GM12878 (cell line): ENCODE measurements at regions not wholly inside any gene's neighbourhood (a gene's known extent, or its start where the extent isn't known, plus 50 kb on each side); places are given as distances from the start of the nearest gene placed in this dataset.

Experiments
- ATAC-seq: fragments of 200-7000 bp; cut with Tn5 transposase; 3 replicates; pipeline ENCODE4 v1.9.1; 2020; ENCODE audit warnings: mild to moderate bottlenecking, moderate library complexity
- BruUV-seq: library from RNA; stranded (reverse); fragments of 400-500 nt; replicated peaks from 2 replicates; lab custom pipeline; 2021; lab: Mats Ljungman, UMichigan
- CTCF ChIA-PET: fragments of 300-600 bp; sonication (Branson Sonifier 250); formaldehyde crosslinking; extraction: SDS; loops from one replicate; lab custom pipeline; 2021; ENCODE audit warnings: inconsistent platforms; lab: Yijun Ruan, JAX
- POLR2A ChIA-PET: fragments of 350-600 bp; formaldehyde crosslinking; extraction: SDS; loops from one replicate; lab custom pipeline; 2021; ENCODE audit warnings: inconsistent platforms; lab: Charles Lee
- RAD21 ChIA-PET: fragments of 300-600 bp; sonication (Branson Sonifier 250); formaldehyde crosslinking; loops from one replicate; lab custom pipeline; 2023; ENCODE audit warnings: antibody characterized with exemption; ENCODE audit not compliant: unreplicated experiment; lab: Charles Lee
- SMC1A ChIA-PET: fragments of 300-600 bp; sonication (Branson Sonifier 250); formaldehyde crosslinking; loops from one replicate; lab custom pipeline; 2023; ENCODE audit not compliant: unreplicated experiment, uncharacterized antibody; lab: Charles Lee
- DNase-seq: peaks from one replicate; pipeline ENCODE4 v3.0.0-alpha.2; 2011; ENCODE audit warnings: low read depth, low spot score
- FAIRE-seq: peaks from 3 replicates; lab custom pipeline; 2011; peaks lifted over from hg19 to GRCh38; lab: Jason Lieb, UNC
- H2AFZ ChIP-seq: 2 replicates; pipeline ENCODE4 v1.6.0; 2011; ENCODE audit warnings: low read depth, low read length, control low read depth; ENCODE audit not compliant: control insufficient read depth
- H3K27ac ChIP-seq: 2 replicates; pipeline ENCODE4 v1.5.1; 2011; ENCODE audit warnings: control low read depth; ENCODE audit not compliant: control insufficient read depth, insufficient read depth
- H3K27me3 ChIP-seq, 2 experiments: replicated peaks in 1 of 2; 2 replicates each; pipeline versions ENCODE4 v1.6.0 to v1.6.1; 2011; ENCODE audit warnings: low read length in 1 of 2; ENCODE audit not compliant: control insufficient read depth in 2 of 2, insufficient read depth in 2 of 2
- H3K36me3 ChIP-seq, 2 experiments: 2 replicates each; pipeline ENCODE4 v1.5.1; 2011; ENCODE audit warnings: low read length in 1 of 2; ENCODE audit not compliant: control insufficient read depth in 2 of 2, insufficient read depth in 2 of 2
- H3K4me1 ChIP-seq: 2 replicates; pipeline ENCODE4 v1.6.1; 2011; ENCODE audit warnings: mild to moderate bottlenecking, low read length, moderate library complexity, mixed read lengths; ENCODE audit not compliant: control insufficient read depth, insufficient read depth
- H3K4me2 ChIP-seq: 2 replicates; pipeline ENCODE4 v1.6.0; 2011; ENCODE audit warnings: control low read depth; ENCODE audit not compliant: control insufficient read depth, insufficient read depth
- H3K4me3 ChIP-seq: fragments of 200-600 bp; sonication (generic); 2 replicates; pipeline ENCODE4 v1.5.1; 2016
- H3K79me2 ChIP-seq: 2 replicates; pipeline ENCODE4 v1.6.0; 2011; ENCODE audit warnings: low read length; ENCODE audit not compliant: control insufficient read depth, insufficient read depth
- H3K9ac ChIP-seq: 2 replicates; pipeline ENCODE4 v1.8.0; 2011; ENCODE audit warnings: low read length, control low read depth, mixed read lengths; ENCODE audit not compliant: control insufficient read depth, insufficient read depth
- H3K9me3 ChIP-seq: replicated peaks from 3 replicates; pipeline ENCODE4 v1.5.1; 2011; ENCODE audit warnings: mild to moderate bottlenecking, low read length; ENCODE audit not compliant: control insufficient read depth, insufficient read depth
- H4K20me1 ChIP-seq: 2 replicates; pipeline ENCODE4 v1.6.0; 2011; ENCODE audit not compliant: control insufficient read depth, insufficient read depth
- ASH2L ChIP-seq: fragments of 300-600, 200-600 bp; sonication (generic); IDR thresholded peaks from 2 replicates; pipeline ENCODE4 v1.6.1; 2017; ENCODE audit warnings: low read depth, mild to moderate bottlenecking, borderline replicate concordance
- BACH1 ChIP-seq: fragments of 450-650 bp; IDR thresholded peaks from 2 replicates; pipeline ENCODE4 v1.6.1; 2017; ENCODE audit warnings: mild to moderate bottlenecking, borderline replicate concordance
- CHD2 ChIP-seq: IDR thresholded peaks from 2 replicates; pipeline ENCODE4 v1.6.1; 2011; ENCODE audit warnings: low read depth, low read length, improper control_type of control experiment, borderline replicate concordance
- FOS ChIP-seq: IDR thresholded peaks from 3 replicates; pipeline ENCODE4 v1.6.1; 2011; ENCODE audit warnings: borderline replicate concordance; ENCODE audit not compliant: insufficient read length; ENCODE audit errors: extremely low read depth
- LARP7 ChIP-seq: fragments of 450-650 bp; IDR thresholded peaks from 2 replicates; pipeline ENCODE4 v1.6.1; 2017; ENCODE audit warnings: mild to moderate bottlenecking
- NBN ChIP-seq: fragments of 450-650 bp; IDR thresholded peaks from 2 replicates; pipeline ENCODE4 v1.6.1; 2016
- POLR2A ChIP-seq: IDR thresholded peaks from 2 replicates; pipeline ENCODE4 v1.6.1; 2011; ENCODE audit warnings: low read depth, mild to moderate bottlenecking, low read length
- STAT1 ChIP-seq: fragments of 450-650 bp; conservative IDR thresholded peaks from 2 replicates; pipeline ENCODE4 v1.6.1; 2014; ENCODE audit warnings: antibody characterized with exemption, mild to moderate bottlenecking
- SUZ12 ChIP-seq: fragments of 200-600 bp; sonication (generic); IDR thresholded peaks from one replicate; pipeline ENCODE4 v1.6.1; 2018; ENCODE audit warnings: antibody characterized with exemption, mild to moderate bottlenecking; ENCODE audit not compliant: unreplicated experiment
- TBL1XR1 ChIP-seq: IDR thresholded peaks from 2 replicates; pipeline ENCODE4 v1.6.1; 2012; ENCODE audit warnings: low read depth, low read length, improper control_type of control experiment
- WRNIP1 ChIP-seq: IDR thresholded peaks from 2 replicates; pipeline ENCODE4 v1.6.1; 2011; ENCODE audit warnings: low read depth, low read length, improper control_type of control experiment, borderline replicate concordance
- ZNF24 ChIP-seq: fragments of 450-650 bp; IDR thresholded peaks from 2 replicates; pipeline ENCODE4 v1.6.1; 2017; ENCODE audit warnings: antibody characterized with exemption, mild to moderate bottlenecking
- WGBS: methylation state at CpG from one replicate; pipeline ENCODE4 v1.1.6; 2016; ENCODE audit warnings: low lambda C conversion rate; ENCODE audit not compliant: insufficient replicate concordance, insufficient coverage; ENCODE audit errors: missing lambda C conversion rate; 5-methylcytosine and 5-hydroxymethylcytosine counted together
- in situ Hi-C: fragments of 300-500 bp; cut with MboI; formaldehyde crosslinking; loops from 9 replicates; pipeline ENCODE4 v1.14.3; 2018; ENCODE audit warnings: mixed read lengths
- intact Hi-C: fragments of 100-400 bp; cut with micrococcal nuclease; formaldehyde crosslinking; loops from one replicate; pipeline ENCODE4 v1.14.2; 2022; ENCODE audit not compliant: unreplicated experiment
- TF ChIP-seq, protein P1 (sequence below): IDR thresholded peaks from 2 replicates; pipeline ENCODE4 v1.6.1; 2012; ENCODE audit warnings: improper control_type of control experiment, low read depth, low read length; ENCODE audit not compliant: insufficient replicate concordance
- TF ChIP-seq, protein P2 (sequence below): fragments of 450-650 bp; formaldehyde crosslinking; IDR thresholded peaks from 2 replicates; pipeline ENCODE4 v1.4.0; 2020; ENCODE audit warnings: mild to moderate bottlenecking, moderate library complexity
- TF ChIP-seq, protein P3 (sequence below): fragments of 450-650 bp; conservative IDR thresholded peaks from 2 replicates; pipeline ENCODE4 v1.6.1; 2017; ENCODE audit warnings: mild to moderate bottlenecking, moderate library complexity

DNA sequence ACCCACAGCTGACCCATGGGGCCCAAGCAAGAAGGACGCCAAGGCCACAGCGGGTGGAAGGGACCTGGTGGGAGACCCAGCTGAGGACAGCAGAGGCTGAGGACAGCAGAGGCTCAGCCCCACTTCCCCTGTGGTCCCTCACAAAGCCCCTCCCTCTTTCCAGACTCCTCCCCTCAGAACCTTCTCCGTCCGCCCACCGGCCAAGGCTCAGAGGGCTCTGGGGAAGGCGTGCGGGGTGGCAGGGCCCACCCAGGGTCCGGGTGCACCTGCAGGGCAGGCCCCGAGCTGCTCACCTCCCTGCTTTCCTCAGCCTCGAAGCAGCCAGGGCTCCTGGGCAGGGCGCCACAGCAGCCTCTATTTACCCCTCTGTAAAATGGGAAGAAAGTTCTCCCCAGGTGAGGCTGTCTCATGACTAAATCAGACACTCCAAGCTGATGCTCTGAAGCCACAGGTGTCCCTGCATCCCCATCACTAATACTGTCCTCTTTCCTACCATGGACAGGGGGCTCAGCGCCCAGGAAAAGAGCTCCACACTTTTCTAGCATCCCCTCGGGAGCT, 137.9 kb upstream of the PPP1R26 start:
- no peaks in the 10 kb centered on the region for H3K79me2 ChIP-seq
- no peaks in the 10 kb centered on the region for H3K4me1 ChIP-seq
- WGBS, result 6% methylated on average over 13 of the region's 13 CpGs
- CTCF ChIA-PET, result no interaction called here
- SMC1A ChIA-PET, result no interaction called here
- H3K9ac ChIP-seq, result no peak overlapping the region
- H3K27me3 ChIP-seq, result peaks cover 0 to 4% of the 10 kb centered on the region in 2 experiments; a peak in 2 of 4 replicates
- RAD21 ChIA-PET, result no interaction called here
- POLR2A ChIA-PET, result no interaction called here
- no peaks in the 10 kb centered on the region for H3K36me3 ChIP-seq
- intact Hi-C loops (no loop called here), in situ Hi-C loops (loop anchor here (10.0 kb wide), 1 partner anchor 647 kb away; no protein-coding TSS in a partner anchor)
- H3K9me3 ChIP-seq, result no peaks in the 10 kb centered on the region
- H3K27ac ChIP-seq, result no peak overlapping the region
- no peak for DNase-seq
- BruUV-seq, result no TSS peak
- no peak overlapping the region for H3K4me3 ChIP-seq
- no peaks in the 10 kb centered on the region for H4K20me1 ChIP-seq
- no peak overlapping the region for H2AFZ ChIP-seq
- no peak overlapping the region for H3K4me2 ChIP-seq
- no peak for ATAC-seq
- no peak for FAIRE-seq
- TF ChIP-seq WRNIP1, result no peak
- TF ChIP-seq LARP7, result no peak
- TF ChIP-seq SUZ12, result no peak
- TF ChIP-seq, protein P1, sequence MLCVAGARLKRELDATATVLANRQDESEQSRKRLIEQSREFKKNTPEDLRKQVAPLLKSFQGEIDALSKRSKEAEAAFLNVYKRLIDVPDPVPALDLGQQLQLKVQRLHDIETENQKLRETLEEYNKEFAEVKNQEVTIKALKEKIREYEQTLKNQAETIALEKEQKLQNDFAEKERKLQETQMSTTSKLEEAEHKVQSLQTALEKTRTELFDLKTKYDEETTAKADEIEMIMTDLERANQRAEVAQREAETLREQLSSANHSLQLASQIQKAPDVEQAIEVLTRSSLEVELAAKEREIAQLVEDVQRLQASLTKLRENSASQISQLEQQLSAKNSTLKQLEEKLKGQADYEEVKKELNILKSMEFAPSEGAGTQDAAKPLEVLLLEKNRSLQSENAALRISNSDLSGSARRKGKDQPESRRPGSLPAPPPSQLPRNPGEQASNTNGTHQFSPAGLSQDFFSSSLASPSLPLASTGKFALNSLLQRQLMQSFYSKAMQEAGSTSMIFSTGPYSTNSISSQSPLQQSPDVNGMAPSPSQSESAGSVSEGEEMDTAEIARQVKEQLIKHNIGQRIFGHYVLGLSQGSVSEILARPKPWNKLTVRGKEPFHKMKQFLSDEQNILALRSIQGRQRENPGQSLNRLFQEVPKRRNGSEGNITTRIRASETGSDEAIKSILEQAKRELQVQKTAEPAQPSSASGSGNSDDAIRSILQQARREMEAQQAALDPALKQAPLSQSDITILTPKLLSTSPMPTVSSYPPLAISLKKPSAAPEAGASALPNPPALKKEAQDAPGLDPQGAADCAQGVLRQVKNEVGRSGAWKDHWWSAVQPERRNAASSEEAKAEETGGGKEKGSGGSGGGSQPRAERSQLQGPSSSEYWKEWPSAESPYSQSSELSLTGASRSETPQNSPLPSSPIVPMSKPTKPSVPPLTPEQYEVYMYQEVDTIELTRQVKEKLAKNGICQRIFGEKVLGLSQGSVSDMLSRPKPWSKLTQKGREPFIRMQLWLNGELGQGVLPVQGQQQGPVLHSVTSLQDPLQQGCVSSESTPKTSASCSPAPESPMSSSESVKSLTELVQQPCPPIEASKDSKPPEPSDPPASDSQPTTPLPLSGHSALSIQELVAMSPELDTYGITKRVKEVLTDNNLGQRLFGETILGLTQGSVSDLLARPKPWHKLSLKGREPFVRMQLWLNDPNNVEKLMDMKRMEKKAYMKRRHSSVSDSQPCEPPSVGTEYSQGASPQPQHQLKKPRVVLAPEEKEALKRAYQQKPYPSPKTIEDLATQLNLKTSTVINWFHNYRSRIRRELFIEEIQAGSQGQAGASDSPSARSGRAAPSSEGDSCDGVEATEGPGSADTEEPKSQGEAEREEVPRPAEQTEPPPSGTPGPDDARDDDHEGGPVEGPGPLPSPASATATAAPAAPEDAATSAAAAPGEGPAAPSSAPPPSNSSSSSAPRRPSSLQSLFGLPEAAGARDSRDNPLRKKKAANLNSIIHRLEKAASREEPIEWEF, result no peak
- no peak for TF ChIP-seq NBN
- TF ChIP-seq CHD2, result no peak
- TF ChIP-seq, protein P2, sequence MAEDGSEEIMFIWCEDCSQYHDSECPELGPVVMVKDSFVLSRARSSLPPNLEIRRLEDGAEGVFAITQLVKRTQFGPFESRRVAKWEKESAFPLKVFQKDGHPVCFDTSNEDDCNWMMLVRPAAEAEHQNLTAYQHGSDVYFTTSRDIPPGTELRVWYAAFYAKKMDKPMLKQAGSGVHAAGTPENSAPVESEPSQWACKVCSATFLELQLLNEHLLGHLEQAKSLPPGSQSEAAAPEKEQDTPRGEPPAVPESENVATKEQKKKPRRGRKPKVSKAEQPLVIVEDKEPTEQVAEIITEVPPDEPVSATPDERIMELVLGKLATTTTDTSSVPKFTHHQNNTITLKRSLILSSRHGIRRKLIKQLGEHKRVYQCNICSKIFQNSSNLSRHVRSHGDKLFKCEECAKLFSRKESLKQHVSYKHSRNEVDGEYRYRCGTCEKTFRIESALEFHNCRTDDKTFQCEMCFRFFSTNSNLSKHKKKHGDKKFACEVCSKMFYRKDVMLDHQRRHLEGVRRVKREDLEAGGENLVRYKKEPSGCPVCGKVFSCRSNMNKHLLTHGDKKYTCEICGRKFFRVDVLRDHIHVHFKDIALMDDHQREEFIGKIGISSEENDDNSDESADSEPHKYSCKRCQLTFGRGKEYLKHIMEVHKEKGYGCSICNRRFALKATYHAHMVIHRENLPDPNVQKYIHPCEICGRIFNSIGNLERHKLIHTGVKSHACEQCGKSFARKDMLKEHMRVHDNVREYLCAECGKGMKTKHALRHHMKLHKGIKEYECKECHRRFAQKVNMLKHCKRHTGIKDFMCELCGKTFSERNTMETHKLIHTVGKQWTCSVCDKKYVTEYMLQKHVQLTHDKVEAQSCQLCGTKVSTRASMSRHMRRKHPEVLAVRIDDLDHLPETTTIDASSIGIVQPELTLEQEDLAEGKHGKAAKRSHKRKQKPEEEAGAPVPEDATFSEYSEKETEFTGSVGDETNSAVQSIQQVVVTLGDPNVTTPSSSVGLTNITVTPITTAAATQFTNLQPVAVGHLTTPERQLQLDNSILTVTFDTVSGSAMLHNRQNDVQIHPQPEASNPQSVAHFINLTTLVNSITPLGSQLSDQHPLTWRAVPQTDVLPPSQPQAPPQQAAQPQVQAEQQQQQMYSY (CRISPR knock-in tag), result no peak
- TF ChIP-seq ASH2L, result no peak
- no peak for TF ChIP-seq TBL1XR1
- no peak for TF ChIP-seq FOS
- no peak for TF ChIP-seq BACH1
- no peak for TF ChIP-seq ZNF24
- no peak for TF ChIP-seq POLR2A
- TF ChIP-seq, protein P3, sequence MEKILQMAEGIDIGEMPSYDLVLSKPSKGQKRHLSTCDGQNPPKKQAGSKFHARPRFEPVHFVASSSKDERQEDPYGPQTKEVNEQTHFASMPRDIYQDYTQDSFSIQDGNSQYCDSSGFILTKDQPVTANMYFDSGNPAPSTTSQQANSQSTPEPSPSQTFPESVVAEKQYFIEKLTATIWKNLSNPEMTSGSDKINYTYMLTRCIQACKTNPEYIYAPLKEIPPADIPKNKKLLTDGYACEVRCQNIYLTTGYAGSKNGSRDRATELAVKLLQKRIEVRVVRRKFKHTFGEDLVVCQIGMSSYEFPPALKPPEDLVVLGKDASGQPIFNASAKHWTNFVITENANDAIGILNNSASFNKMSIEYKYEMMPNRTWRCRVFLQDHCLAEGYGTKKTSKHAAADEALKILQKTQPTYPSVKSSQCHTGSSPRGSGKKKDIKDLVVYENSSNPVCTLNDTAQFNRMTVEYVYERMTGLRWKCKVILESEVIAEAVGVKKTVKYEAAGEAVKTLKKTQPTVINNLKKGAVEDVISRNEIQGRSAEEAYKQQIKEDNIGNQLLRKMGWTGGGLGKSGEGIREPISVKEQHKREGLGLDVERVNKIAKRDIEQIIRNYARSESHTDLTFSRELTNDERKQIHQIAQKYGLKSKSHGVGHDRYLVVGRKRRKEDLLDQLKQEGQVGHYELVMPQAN, result no peak
- no peak for TF ChIP-seq STAT1
